Astrocyte (in vitro differentiated cells and primary cell): ENCODE measurements at regions not wholly inside any gene's neighbourhood (a gene's known extent, or its start where the extent isn't known, plus 50 kb on each side); places are given as distances from the start of the nearest gene placed in this dataset.

Source experiments
- EZH2 ChIP-seq: IDR thresholded peaks from 2 replicates; pipeline ENCODE4 v1.6.1; 2012; ENCODE audit warnings: mild to moderate bottlenecking, low read length, inconsistent platforms; ENCODE audit not compliant: insufficient read depth
- TF ChIP-seq, protein P1 (sequence below): IDR thresholded peaks from 2 replicates; pipeline ENCODE4 v1.5.1; 2011; ENCODE audit warnings: low read depth, mild to moderate bottlenecking, inconsistent platforms, low read length, moderate library complexity; ENCODE audit not compliant: insufficient read depth

GRCh38 chr2:106700616-106701015 lies 185.4 kb downstream of the ST6GAL2 start:
- TF ChIP-seq, protein P1, sequence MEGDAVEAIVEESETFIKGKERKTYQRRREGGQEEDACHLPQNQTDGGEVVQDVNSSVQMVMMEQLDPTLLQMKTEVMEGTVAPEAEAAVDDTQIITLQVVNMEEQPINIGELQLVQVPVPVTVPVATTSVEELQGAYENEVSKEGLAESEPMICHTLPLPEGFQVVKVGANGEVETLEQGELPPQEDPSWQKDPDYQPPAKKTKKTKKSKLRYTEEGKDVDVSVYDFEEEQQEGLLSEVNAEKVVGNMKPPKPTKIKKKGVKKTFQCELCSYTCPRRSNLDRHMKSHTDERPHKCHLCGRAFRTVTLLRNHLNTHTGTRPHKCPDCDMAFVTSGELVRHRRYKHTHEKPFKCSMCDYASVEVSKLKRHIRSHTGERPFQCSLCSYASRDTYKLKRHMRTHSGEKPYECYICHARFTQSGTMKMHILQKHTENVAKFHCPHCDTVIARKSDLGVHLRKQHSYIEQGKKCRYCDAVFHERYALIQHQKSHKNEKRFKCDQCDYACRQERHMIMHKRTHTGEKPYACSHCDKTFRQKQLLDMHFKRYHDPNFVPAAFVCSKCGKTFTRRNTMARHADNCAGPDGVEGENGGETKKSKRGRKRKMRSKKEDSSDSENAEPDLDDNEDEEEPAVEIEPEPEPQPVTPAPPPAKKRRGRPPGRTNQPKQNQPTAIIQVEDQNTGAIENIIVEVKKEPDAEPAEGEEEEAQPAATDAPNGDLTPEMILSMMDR = no peak
- no peak for TF ChIP-seq EZH2
